OCI-LY3 (cell line): ENCODE measurements at regions not wholly inside any gene's neighbourhood (a gene's known extent, or its start where the extent isn't known, plus 50 kb on each side); places are given as distances from the start of the nearest gene placed in this dataset.

ENCODE experiments used
- CTCF ChIP-seq: fragments of 200-600, 300-600 bp; sonication (generic); IDR thresholded peaks from 2 replicates; pipeline ENCODE4 v1.5.1; 2014; ENCODE audit warnings: antibody characterized with exemption, low read length, low read depth
- EZH2phosphoT487 ChIP-seq: fragments of 200-600 bp; shearing (Covaris generic); IDR thresholded peaks from 2 replicates; pipeline ENCODE4 v1.6.1; 2018; ENCODE audit warnings: antibody characterized with exemption, mixed run types, low read depth

- TF ChIP-seq CTCF (no peak), EZH2phosphoT487 (no peak)
These were observed 228.5 kb upstream of the CASK start for GRCh38 chrX:42151808-42152207.
